Panc1 (cell line): ENCODE measurements at regions not wholly inside any gene's neighbourhood (a gene's known extent, or its start where the extent isn't known, plus 50 kb on each side); places are given as distances from the start of the nearest gene placed in this dataset.

Experiments used
- ATAC-seq: fragments of 200-7000 bp; cut with Tn5 transposase; 2 replicates; pipeline ENCODE4 v1.9.1; 2020; ENCODE audit warnings: mild to moderate bottlenecking, moderate library complexity
- BruUV-seq: library from RNA; stranded (reverse); fragments of 400-500 nt; replicated peaks from 2 replicates; lab custom pipeline; 2021; lab: Mats Ljungman, UMichigan
- CTCF ChIA-PET: fragments of 300-600 bp; sonication (Branson Sonifier 250); formaldehyde crosslinking; loops from one replicate; lab custom pipeline; 2022; ENCODE audit warnings: antibody characterized with exemption; lab: Charles Lee
- POLR2A ChIA-PET: fragments of 300-600 bp; sonication (Branson Sonifier 250); formaldehyde crosslinking; loops from one replicate; lab custom pipeline; 2022; ENCODE audit warnings: antibody characterized with exemption; lab: Charles Lee
- DNase-seq: peaks from one replicate; pipeline ENCODE4 v3.0.0-alpha.2; 2010; ENCODE audit warnings: low read depth, low spot score
- H3K27ac ChIP-seq: 2 replicates; pipeline ENCODE4 v1.5.1; 2011; ENCODE audit warnings: mild to moderate bottlenecking, low read length, inconsistent platforms
- H3K27me3 ChIP-seq: fragments of 200-500 bp; sonication (Bioruptor generic); 2 replicates; pipeline ENCODE4 v1.6.0; 2014; ENCODE audit warnings: low read length, inconsistent platforms; ENCODE audit not compliant: control insufficient read depth, insufficient read depth
- H3K36me3 ChIP-seq: fragments of 200-500 bp; sonication (Bioruptor generic); 2 replicates; pipeline ENCODE4 v1.5.1; 2014; ENCODE audit warnings: inconsistent platforms, mild to moderate bottlenecking, low read length, moderate library complexity; ENCODE audit not compliant: control insufficient read depth, insufficient read depth
- H3K4me1 ChIP-seq: 2 replicates; pipeline ENCODE4 v1.5.1; 2011; ENCODE audit warnings: inconsistent platforms, mild to moderate bottlenecking, low read length, moderate library complexity; ENCODE audit not compliant: control insufficient read depth, insufficient read depth
- H3K4me3 ChIP-seq, 2 experiments: 2 replicates each; pipeline ENCODE4 v1.5.1; 2011 to 2012; ENCODE audit warnings: low read depth in 2 of 2, low read length in 2 of 2, mild to moderate bottlenecking in 2 of 2, inconsistent platforms in 1 of 2, moderate library complexity in 1 of 2
- H3K9me3 ChIP-seq: fragments of 200-500 bp; sonication (Bioruptor generic); 2 replicates; pipeline ENCODE4 v1.5.1; 2014; ENCODE audit warnings: low read depth, mild to moderate bottlenecking, inconsistent platforms, low read length, moderate library complexity; ENCODE audit not compliant: control insufficient read depth, insufficient read depth
- POLR2AphosphoS5 ChIP-seq: IDR thresholded peaks from 2 replicates; pipeline ENCODE4 v1.6.1; 2012; ENCODE audit warnings: mild to moderate bottlenecking, low read depth, low read length, moderate library complexity
- SIN3A ChIP-seq: IDR thresholded peaks from 2 replicates; pipeline ENCODE4 v1.6.1; 2012; ENCODE audit warnings: low read depth, mild to moderate bottlenecking, low read length, moderate library complexity, borderline replicate concordance; ENCODE audit not compliant: insufficient read depth
- TCF7L2 ChIP-seq: IDR thresholded peaks from 2 replicates; pipeline ENCODE4 v1.6.1; 2011; ENCODE audit warnings: mild to moderate bottlenecking, low read depth, low read length, inconsistent platforms
- in situ Hi-C: cut with HindIII; loops from 2 replicates; pipeline ENCODE4 v1.10.0; 2016; ENCODE audit warnings: low sequenced_read_pairs, low pct_unique_long_range_greater_than_20kb
- intact Hi-C: fragments of 100-400 bp; cut with micrococcal nuclease; formaldehyde crosslinking; loops from one replicate; pipeline ENCODE4 v1.10.0; 2022; ENCODE audit not compliant: unreplicated experiment
- TF ChIP-seq, protein P1 (sequence below): fragments of 450-650 bp; IDR thresholded peaks from 2 replicates; pipeline ENCODE4 v1.5.1; 2017; ENCODE audit warnings: mild to moderate bottlenecking
- TF ChIP-seq, protein P2 (sequence below), 2 experiments: IDR thresholded peaks; 2 replicates each; pipeline ENCODE4 v1.6.1; 2011 to 2012; ENCODE audit warnings: low read depth in 2 of 2, control low read depth in 1 of 2, low read length in 1 of 2, mild to moderate bottlenecking in 1 of 2, moderate library complexity in 1 of 2; ENCODE audit not compliant: insufficient read depth in 1 of 2

DNA sequence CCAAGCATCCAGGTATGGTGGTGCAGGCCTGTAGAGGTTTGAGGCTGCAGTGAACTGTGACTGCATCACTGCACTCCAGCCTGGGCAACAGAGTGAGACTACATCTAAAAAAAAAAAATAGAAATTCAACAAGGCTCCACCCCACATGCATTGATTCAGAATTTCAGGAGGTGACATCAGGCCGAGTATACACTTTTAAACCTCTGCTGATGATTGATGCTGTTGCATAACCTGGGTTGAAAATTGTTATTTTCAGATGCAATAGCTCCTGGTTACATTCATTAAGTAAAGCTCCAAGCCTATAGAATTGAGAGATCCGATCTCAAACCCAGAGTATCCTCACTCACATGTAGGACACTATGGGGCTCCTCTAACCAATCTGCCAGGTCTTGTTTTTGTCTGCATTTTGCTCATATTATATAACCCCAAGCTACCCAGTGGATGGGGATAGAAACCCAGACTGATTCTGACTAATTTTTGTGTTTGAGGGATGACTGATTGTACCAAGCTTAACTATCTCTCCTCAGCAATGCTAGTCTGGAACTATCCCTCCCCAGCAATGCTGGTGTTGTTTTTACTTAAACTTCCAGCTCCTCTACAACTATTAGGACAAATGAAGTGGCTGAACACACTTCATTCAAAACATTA, 123.5 kb upstream of the PREP start:
- TF ChIP-seq TCF7L2 = no peak
- TF ChIP-seq, protein P1, sequence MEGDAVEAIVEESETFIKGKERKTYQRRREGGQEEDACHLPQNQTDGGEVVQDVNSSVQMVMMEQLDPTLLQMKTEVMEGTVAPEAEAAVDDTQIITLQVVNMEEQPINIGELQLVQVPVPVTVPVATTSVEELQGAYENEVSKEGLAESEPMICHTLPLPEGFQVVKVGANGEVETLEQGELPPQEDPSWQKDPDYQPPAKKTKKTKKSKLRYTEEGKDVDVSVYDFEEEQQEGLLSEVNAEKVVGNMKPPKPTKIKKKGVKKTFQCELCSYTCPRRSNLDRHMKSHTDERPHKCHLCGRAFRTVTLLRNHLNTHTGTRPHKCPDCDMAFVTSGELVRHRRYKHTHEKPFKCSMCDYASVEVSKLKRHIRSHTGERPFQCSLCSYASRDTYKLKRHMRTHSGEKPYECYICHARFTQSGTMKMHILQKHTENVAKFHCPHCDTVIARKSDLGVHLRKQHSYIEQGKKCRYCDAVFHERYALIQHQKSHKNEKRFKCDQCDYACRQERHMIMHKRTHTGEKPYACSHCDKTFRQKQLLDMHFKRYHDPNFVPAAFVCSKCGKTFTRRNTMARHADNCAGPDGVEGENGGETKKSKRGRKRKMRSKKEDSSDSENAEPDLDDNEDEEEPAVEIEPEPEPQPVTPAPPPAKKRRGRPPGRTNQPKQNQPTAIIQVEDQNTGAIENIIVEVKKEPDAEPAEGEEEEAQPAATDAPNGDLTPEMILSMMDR = no peak
- no peak for TF ChIP-seq SIN3A
- no peak for TF ChIP-seq POLR2AphosphoS5
- TF ChIP-seq, protein P2, sequence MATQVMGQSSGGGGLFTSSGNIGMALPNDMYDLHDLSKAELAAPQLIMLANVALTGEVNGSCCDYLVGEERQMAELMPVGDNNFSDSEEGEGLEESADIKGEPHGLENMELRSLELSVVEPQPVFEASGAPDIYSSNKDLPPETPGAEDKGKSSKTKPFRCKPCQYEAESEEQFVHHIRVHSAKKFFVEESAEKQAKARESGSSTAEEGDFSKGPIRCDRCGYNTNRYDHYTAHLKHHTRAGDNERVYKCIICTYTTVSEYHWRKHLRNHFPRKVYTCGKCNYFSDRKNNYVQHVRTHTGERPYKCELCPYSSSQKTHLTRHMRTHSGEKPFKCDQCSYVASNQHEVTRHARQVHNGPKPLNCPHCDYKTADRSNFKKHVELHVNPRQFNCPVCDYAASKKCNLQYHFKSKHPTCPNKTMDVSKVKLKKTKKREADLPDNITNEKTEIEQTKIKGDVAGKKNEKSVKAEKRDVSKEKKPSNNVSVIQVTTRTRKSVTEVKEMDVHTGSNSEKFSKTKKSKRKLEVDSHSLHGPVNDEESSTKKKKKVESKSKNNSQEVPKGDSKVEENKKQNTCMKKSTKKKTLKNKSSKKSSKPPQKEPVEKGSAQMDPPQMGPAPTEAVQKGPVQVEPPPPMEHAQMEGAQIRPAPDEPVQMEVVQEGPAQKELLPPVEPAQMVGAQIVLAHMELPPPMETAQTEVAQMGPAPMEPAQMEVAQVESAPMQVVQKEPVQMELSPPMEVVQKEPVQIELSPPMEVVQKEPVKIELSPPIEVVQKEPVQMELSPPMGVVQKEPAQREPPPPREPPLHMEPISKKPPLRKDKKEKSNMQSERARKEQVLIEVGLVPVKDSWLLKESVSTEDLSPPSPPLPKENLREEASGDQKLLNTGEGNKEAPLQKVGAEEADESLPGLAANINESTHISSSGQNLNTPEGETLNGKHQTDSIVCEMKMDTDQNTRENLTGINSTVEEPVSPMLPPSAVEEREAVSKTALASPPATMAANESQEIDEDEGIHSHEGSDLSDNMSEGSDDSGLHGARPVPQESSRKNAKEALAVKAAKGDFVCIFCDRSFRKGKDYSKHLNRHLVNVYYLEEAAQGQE (IDR thresholded peaks at IDR 0.05; ENCODE audit: insufficient read depth in 1 of 2, low read depth in 2 of 2, low read length in 1 of 2) = no peak
- DNase-seq (no peak), ATAC-seq (no peak)
- Histone ChIP-seq H3K36me3 (no peaks in the 10 kb centered on the region), H3K4me1 (no peaks in the 10 kb centered on the region), H3K9me3 (no peaks in the 10 kb centered on the region), H3K27me3 (no peaks in the 10 kb centered on the region), H3K27ac (no peak overlapping the region), H3K4me3 (no peak overlapping the region)
- BruUV-seq = no TSS peak
- ChIA-PET POLR2A (no interaction called here), CTCF (no interaction called here)
- intact Hi-C loops (no loop called here), in situ Hi-C loops (no loop called here)

DNA sequence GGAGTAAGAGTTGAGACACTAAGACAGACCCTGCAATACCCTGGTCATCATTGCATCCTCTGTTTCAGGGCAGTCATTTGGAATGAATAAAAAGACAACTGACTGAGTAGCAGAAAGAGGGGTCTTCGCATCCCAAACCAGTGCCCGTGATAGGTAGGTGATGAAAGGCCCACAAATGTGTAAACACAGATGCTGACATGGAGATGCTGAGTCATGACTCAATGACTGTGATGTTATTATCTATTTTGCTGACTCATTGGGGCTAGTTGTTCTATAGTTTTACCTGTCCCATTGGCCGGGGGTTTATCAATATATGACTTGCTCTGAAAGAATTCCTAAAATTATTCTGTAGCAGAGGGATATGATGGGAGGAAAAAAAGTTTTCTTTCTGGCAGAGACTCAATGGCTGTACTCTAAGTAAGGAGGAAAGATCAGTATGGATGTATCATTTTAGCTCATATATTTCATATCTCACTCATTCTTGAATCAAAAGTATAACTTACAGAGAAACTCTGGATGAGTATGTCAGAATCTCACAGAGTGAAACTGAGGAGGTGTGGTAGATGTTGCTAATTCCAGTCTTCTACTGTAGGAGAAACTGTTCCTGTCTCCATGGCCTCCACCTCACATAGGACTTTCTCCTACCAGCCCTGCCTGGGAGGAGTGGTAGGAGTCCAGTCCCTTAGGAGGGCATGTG, 119.9 kb upstream of the PREP start:
- Histone ChIP-seq H3K4me3 (no peak overlapping the region), H3K4me1 (peaks cover 7% of the 10 kb centered on the region; the same call in 1 of the 2 replicates), H3K27ac (peak overlapping the region; percentile 25; the same call in 1 of the 2 replicates), H3K36me3 (no peaks in the 10 kb centered on the region), H3K27me3 (no peaks in the 10 kb centered on the region), H3K9me3 (no peaks in the 10 kb centered on the region)
- BruUV-seq = no TSS peak
- ChIA-PET CTCF (no interaction called here), POLR2A (no interaction called here)
- DNase-seq = no peak
- in situ Hi-C loops = no loop called here
- TF ChIP-seq, protein P2 (IDR thresholded peaks at IDR 0.05; ENCODE audit: insufficient read depth in 1 of 2, low read depth in 2 of 2, low read length in 1 of 2) = no peak
- TF ChIP-seq, protein P1 = no peak
- TF ChIP-seq TCF7L2 (no peak), POLR2AphosphoS5 (no peak), SIN3A (no peak)
- ATAC-seq = no peak
- intact Hi-C loops = no loop called here
